SU-DHL-6 (cell line): ENCODE measurements at regions not wholly inside any gene's neighbourhood (a gene's known extent, or its start where the extent isn't known, plus 50 kb on each side); places are given as distances from the start of the nearest gene placed in this dataset.

Experiments used
- CTCF ChIP-seq: fragments of 200-600 bp; sonication (generic); IDR thresholded peaks from one replicate; pipeline ENCODE4 v1.5.1; 2017; ENCODE audit warnings: antibody characterized with exemption, mild to moderate bottlenecking, low read length, moderate library complexity; ENCODE audit not compliant: insufficient read depth, poor library complexity, severe bottlenecking
- EZH2phosphoT487 ChIP-seq: fragments of 200-600 bp; sonication (generic), shearing (Covaris generic); conservative IDR thresholded peaks from 2 replicates; pipeline ENCODE4 v1.6.1; 2018; ENCODE audit warnings: mild to moderate bottlenecking, antibody characterized with exemption, low read length, moderate library complexity, mixed read lengths

GRCh38 chr17:14581186-14581830, 280.4 kb downstream of the HS3ST3B1 start:
- TF ChIP-seq CTCF (no peak), EZH2phosphoT487 (no peak)
